IMR-90 (cell line): ENCODE measurements at regions not wholly inside any gene's neighbourhood (a gene's known extent, or its start where the extent isn't known, plus 50 kb on each side); places are given as distances from the start of the nearest gene placed in this dataset.

Experiments
- ATAC-seq: fragments of 200-7000 bp; cut with Tn5 transposase; 2 replicates; pipeline ENCODE4 v1.9.1; 2020; ENCODE audit warnings: low read depth, mild to moderate bottlenecking, moderate library complexity
- BruUV-seq: library from RNA; stranded (reverse); fragments of 400-500 nt; replicated peaks from 2 replicates; lab custom pipeline; 2021; lab: Mats Ljungman, UMichigan
- CTCF ChIA-PET: fragments of 300-600 bp; formaldehyde crosslinking; extraction: SDS; loops from one replicate; lab custom pipeline; 2021; ENCODE audit warnings: antibody characterized with exemption; lab: Yijun Ruan, JAX
- POLR2A ChIA-PET: fragments of 300-600 bp; sonication (Branson Sonifier 250); formaldehyde crosslinking; loops from one replicate; lab custom pipeline; 2022; ENCODE audit warnings: antibody characterized with exemption; ENCODE audit not compliant: unreplicated experiment; lab: Charles Lee
- DNase-seq: peaks from one replicate; pipeline ENCODE4 v3.0.0; 2013
- H2AFZ ChIP-seq: replicated peaks from 2 replicates; pipeline ENCODE3; 2013; ENCODE audit warnings: low read length, mild to moderate bottlenecking; ENCODE audit not compliant: poor library complexity
- H2AK5ac ChIP-seq: 2 replicates; pipeline ENCODE4 v1.6.1; 2013; ENCODE audit warnings: low read depth, low read length, inconsistent platforms
- H2AK9ac ChIP-seq: replicated peaks from 2 replicates; pipeline ENCODE3; 2013; ENCODE audit warnings: mild to moderate bottlenecking, low read depth, low read length, moderate library complexity; ENCODE audit not compliant: poor library complexity
- H2BK120ac ChIP-seq: 2 replicates; pipeline ENCODE4 v1.6.1; 2013; ENCODE audit warnings: low read depth, low read length, inconsistent platforms
- H2BK15ac ChIP-seq: 3 replicates; pipeline ENCODE4 v1.6.1; 2013; ENCODE audit warnings: low read depth, low read length, inconsistent platforms
- H2BK20ac ChIP-seq: 2 replicates; pipeline ENCODE4 v1.6.1; 2013; ENCODE audit warnings: low read depth, mild to moderate bottlenecking, inconsistent platforms, low read length, moderate library complexity
- H2BK5ac ChIP-seq: 2 replicates; pipeline ENCODE4 v1.6.1; 2013; ENCODE audit warnings: mild to moderate bottlenecking, low read depth, low read length, inconsistent platforms; ENCODE audit not compliant: poor library complexity, severe bottlenecking
- H3K14ac ChIP-seq: replicated peaks from 2 replicates; pipeline ENCODE4 v1.6.1; 2013; ENCODE audit warnings: low read depth, low read length, inconsistent platforms
- H3K18ac ChIP-seq: 2 replicates; pipeline ENCODE4 v1.6.1; 2013; ENCODE audit warnings: low read depth, low read length, control low read depth
- H3K23ac ChIP-seq: 2 replicates; pipeline ENCODE4 v1.6.1; 2013; ENCODE audit warnings: low read depth, low read length, inconsistent platforms
- H3K27ac ChIP-seq: 2 replicates; pipeline ENCODE4 v1.5.1; 2013; ENCODE audit warnings: mild to moderate bottlenecking, control low read depth, low read length; ENCODE audit not compliant: insufficient read depth
- H3K27me3 ChIP-seq: 2 replicates; pipeline ENCODE4 v1.6.1; 2013; ENCODE audit warnings: low read length; ENCODE audit not compliant: control insufficient read depth, insufficient read depth
- H3K36me3 ChIP-seq: 2 replicates; pipeline ENCODE4 v1.6.1; 2013; ENCODE audit warnings: low read length, mixed read lengths; ENCODE audit not compliant: control insufficient read depth, insufficient read depth
- H3K4ac ChIP-seq: 2 replicates; pipeline ENCODE4 v1.6.1; 2013; ENCODE audit warnings: low read depth, low read length, inconsistent platforms
- H3K4me1 ChIP-seq: 2 replicates; pipeline ENCODE4 v1.6.1; 2013; ENCODE audit warnings: low read length, mixed read lengths; ENCODE audit not compliant: control insufficient read depth, insufficient read depth
- H3K4me2 ChIP-seq: 2 replicates; pipeline ENCODE4 v1.6.1; 2013; ENCODE audit warnings: low read depth, mild to moderate bottlenecking, control low read depth, low read length, moderate library complexity
- H3K4me3 ChIP-seq: 2 replicates; pipeline ENCODE4 v1.5.1; 2013; ENCODE audit warnings: low read depth, mild to moderate bottlenecking, control low read depth, low read length, moderate library complexity; ENCODE audit not compliant: insufficient read depth
- H3K56ac ChIP-seq: 2 replicates; pipeline ENCODE4 v1.6.1; 2013; ENCODE audit warnings: low read length, inconsistent platforms; ENCODE audit not compliant: insufficient read depth; ENCODE audit errors: extremely low read depth
- H3K79me1 ChIP-seq, 2 experiments: 2 replicates each; pipeline ENCODE4 v1.6.1; 2013; ENCODE audit warnings: low read length in 2 of 2, inconsistent platforms in 1 of 2, low read depth in 1 of 2
- H3K9ac ChIP-seq: 2 replicates; pipeline ENCODE4 v1.6.1; 2013; ENCODE audit warnings: low read depth, low read length, control low read depth
- H3K9me1 ChIP-seq: 2 replicates; pipeline ENCODE4 v1.6.1; 2013; ENCODE audit warnings: low read length, inconsistent platforms; ENCODE audit not compliant: insufficient read depth
- H3K9me3 ChIP-seq: 2 replicates; pipeline ENCODE4 v1.6.1; 2013; ENCODE audit warnings: low read length; ENCODE audit not compliant: control insufficient read depth, insufficient read depth
- H4K20me1 ChIP-seq: 2 replicates; pipeline ENCODE4 v1.6.1; 2013; ENCODE audit warnings: low read length, inconsistent platforms; ENCODE audit not compliant: insufficient read depth
- H4K5ac ChIP-seq: 2 replicates; pipeline ENCODE4 v1.6.1; 2013; ENCODE audit warnings: mild to moderate bottlenecking, low read depth, low read length, control low read depth
- H4K8ac ChIP-seq, 2 experiments: 2 replicates each; pipeline ENCODE4 v1.6.1; 2013; ENCODE audit warnings: low read depth in 2 of 2, low read length in 2 of 2, control low read depth in 1 of 2, inconsistent platforms in 1 of 2
- H4K91ac ChIP-seq: 2 replicates; pipeline ENCODE4 v1.6.1; 2013; ENCODE audit warnings: low read depth, low read length, inconsistent platforms; ENCODE audit not compliant: insufficient read depth
- BHLHE40 ChIP-seq: fragments of 150-350 bp; IDR thresholded peaks from 2 replicates; pipeline ENCODE4 v1.6.1; 2016; ENCODE audit warnings: mild to moderate bottlenecking, low read depth, low read length
- CEBPB ChIP-seq: IDR thresholded peaks from 2 replicates; pipeline ENCODE4 v1.6.1; 2012; ENCODE audit warnings: low read depth, low read length, improper control_type of control experiment
- CHD1 ChIP-seq: IDR thresholded peaks from 2 replicates; pipeline ENCODE4 v1.6.1; 2012; ENCODE audit warnings: low read depth, low read length, improper control_type of control experiment
- FOS ChIP-seq: fragments of 150-350 bp; IDR thresholded peaks from 2 replicates; pipeline ENCODE4 v1.6.1; 2016; ENCODE audit warnings: low read depth, low read length
- MAFK ChIP-seq: IDR thresholded peaks from 2 replicates; pipeline ENCODE4 v1.6.1; 2012; ENCODE audit warnings: low read depth, low read length, improper control_type of control experiment
- MAZ ChIP-seq: IDR thresholded peaks from 2 replicates; pipeline ENCODE4 v1.6.1; 2012; ENCODE audit warnings: low read depth, mild to moderate bottlenecking, low read length, improper control_type of control experiment, moderate library complexity, borderline replicate concordance
- MXI1 ChIP-seq: IDR thresholded peaks from 2 replicates; pipeline ENCODE4 v1.6.1; 2012; ENCODE audit warnings: low read depth, mild to moderate bottlenecking, low read length, moderate library complexity, borderline replicate concordance
- NFE2L2 ChIP-seq: fragments of 150-350 bp; IDR thresholded peaks from 2 replicates; pipeline ENCODE4 v1.6.1; 2016; ENCODE audit warnings: low read depth, mild to moderate bottlenecking, low read length
- POLR2A ChIP-seq: IDR thresholded peaks from 2 replicates; pipeline ENCODE4 v1.6.1; 2012; ENCODE audit warnings: mild to moderate bottlenecking, low read depth, low read length
- RAD21 ChIP-seq: IDR thresholded peaks from 2 replicates; pipeline ENCODE4 v1.6.1; 2012; ENCODE audit warnings: low read length, improper control_type of control experiment
- RFX5 ChIP-seq: IDR thresholded peaks from 2 replicates; pipeline ENCODE4 v1.8.0; 2012; ENCODE audit warnings: low read depth, mild to moderate bottlenecking, low read length, moderate library complexity
- SMC3 ChIP-seq: fragments of 150-350 bp; IDR thresholded peaks from 2 replicates; pipeline ENCODE4 v1.6.1; 2016; ENCODE audit warnings: low read depth, mild to moderate bottlenecking, antibody characterized with exemption, low read length, moderate library complexity
- USF2 ChIP-seq: fragments of 150-350 bp; IDR thresholded peaks from 2 replicates; pipeline ENCODE4 v1.6.1; 2017; ENCODE audit warnings: mild to moderate bottlenecking, antibody characterized with exemption, low read length, low read depth
- WGBS, 2 experiments: methylation state at CpG; one replicate each; pipeline versions ENCODE4 v1.1.5 to v1.1.7; 2013; ENCODE audit warnings: missing lambda C conversion rate in 2 of 2; ENCODE audit not compliant: insufficient read length in 1 of 2; ENCODE audit errors: extremely low coverage in 2 of 2; 5-methylcytosine and 5-hydroxymethylcytosine counted together
- dilution Hi-C: fragments of 300-500 bp; cut with HindIII; formaldehyde crosslinking; loops from one replicate; pipeline ENCODE4 v1.14.3; 2018; ENCODE audit warnings: low sequenced_read_pairs; ENCODE audit not compliant: unreplicated experiment
- in situ Hi-C: fragments of 300-500 bp; cut with MboI; formaldehyde crosslinking; loops from 3 replicates; pipeline ENCODE4 v1.14.3; 2019; ENCODE audit warnings: low sequenced_read_pairs, inconsistent platforms, mixed read lengths
- intact Hi-C: fragments of 100-400 bp; cut with micrococcal nuclease; formaldehyde crosslinking; loops from 2 replicates; pipeline ENCODE4 v1.10.0; 2022
- TF ChIP-seq, protein P1 (sequence below): conservative IDR thresholded peaks from 2 replicates; pipeline ENCODE4 v1.5.1; 2012; ENCODE audit warnings: mild to moderate bottlenecking, low read depth, low read length, improper control_type of control experiment
- TF ChIP-seq, protein P2 (sequence below): fragments of 150-350 bp; IDR thresholded peaks from 2 replicates; pipeline ENCODE4 v1.6.1; 2016; ENCODE audit warnings: low read depth, mild to moderate bottlenecking, low read length, moderate library complexity, borderline replicate concordance

DNA sequence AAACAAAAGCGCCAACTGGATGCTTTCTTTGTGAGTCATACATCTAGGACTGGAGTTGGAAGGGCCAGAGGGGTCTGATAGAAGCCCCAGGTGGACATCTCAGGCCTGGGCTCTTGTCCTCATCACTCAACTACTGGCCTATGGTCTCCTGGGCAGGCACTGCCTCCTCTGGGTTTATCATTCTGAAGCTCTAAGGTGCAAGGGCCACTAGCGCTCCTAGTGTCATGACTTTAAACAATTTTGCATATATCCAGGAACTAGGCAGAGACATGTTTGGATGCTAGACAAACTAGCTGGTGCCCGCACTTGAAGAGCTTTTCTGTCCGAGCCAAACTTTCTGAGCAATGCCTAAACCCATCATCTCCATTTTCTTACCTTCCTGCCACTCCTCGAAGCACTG, 72.3 kb downstream of the CD164 start:
- intact Hi-C loops = no loop called here
- 0 out of 2 replicates have a peak, but pooled peaks cover 4% of the 10 kb centered on the region for H3K9me1 ChIP-seq
- dilution Hi-C loops = no loop called here
- no peak overlapping the region for H3K4ac ChIP-seq
- H4K5ac ChIP-seq = no peak overlapping the region
- no peaks in the 10 kb centered on the region for H4K20me1 ChIP-seq
- H3K14ac ChIP-seq = no peak overlapping the region
- in situ Hi-C loops = no loop called here
- H3K4me1 ChIP-seq = peaks cover 1% of the 10 kb centered on the region; the same call in 1 of the 2 replicates
- no peak overlapping the region for H2AFZ ChIP-seq
- H3K36me3 ChIP-seq = no peaks in the 10 kb centered on the region
- ChIA-PET POLR2A (no interaction called here), CTCF (no interaction called here)
- H3K4me2 ChIP-seq = no peak overlapping the region
- H4K8ac ChIP-seq = no peak overlapping the region
- no peak overlapping the region for H2AK5ac ChIP-seq
- DNase-seq (no peak), ATAC-seq (no peak)
- H3K4me3 ChIP-seq = no peak overlapping the region
- H3K9me3 ChIP-seq = no peaks in the 10 kb centered on the region
- no peak overlapping the region for H2AK9ac ChIP-seq
- no peak overlapping the region for H2BK120ac ChIP-seq
- H2BK15ac ChIP-seq = no peak overlapping the region
- no peak overlapping the region for H4K91ac ChIP-seq
- H3K18ac ChIP-seq = no peak overlapping the region
- H3K27me3 ChIP-seq = peaks cover 2% of the 10 kb centered on the region
- TF ChIP-seq BHLHE40 (no peak), RAD21 (no peak), MAFK (no peak), CEBPB (no peak), CHD1 (no peak), NFE2L2 (no peak), RFX5 (no peak), MAZ (no peak), POLR2A (no peak), MXI1 (no peak), USF2 (no peak), SMC3 (no peak), FOS (no peak)
- TF ChIP-seq, protein P1, sequence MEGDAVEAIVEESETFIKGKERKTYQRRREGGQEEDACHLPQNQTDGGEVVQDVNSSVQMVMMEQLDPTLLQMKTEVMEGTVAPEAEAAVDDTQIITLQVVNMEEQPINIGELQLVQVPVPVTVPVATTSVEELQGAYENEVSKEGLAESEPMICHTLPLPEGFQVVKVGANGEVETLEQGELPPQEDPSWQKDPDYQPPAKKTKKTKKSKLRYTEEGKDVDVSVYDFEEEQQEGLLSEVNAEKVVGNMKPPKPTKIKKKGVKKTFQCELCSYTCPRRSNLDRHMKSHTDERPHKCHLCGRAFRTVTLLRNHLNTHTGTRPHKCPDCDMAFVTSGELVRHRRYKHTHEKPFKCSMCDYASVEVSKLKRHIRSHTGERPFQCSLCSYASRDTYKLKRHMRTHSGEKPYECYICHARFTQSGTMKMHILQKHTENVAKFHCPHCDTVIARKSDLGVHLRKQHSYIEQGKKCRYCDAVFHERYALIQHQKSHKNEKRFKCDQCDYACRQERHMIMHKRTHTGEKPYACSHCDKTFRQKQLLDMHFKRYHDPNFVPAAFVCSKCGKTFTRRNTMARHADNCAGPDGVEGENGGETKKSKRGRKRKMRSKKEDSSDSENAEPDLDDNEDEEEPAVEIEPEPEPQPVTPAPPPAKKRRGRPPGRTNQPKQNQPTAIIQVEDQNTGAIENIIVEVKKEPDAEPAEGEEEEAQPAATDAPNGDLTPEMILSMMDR = no peak
- TF ChIP-seq, protein P2, sequence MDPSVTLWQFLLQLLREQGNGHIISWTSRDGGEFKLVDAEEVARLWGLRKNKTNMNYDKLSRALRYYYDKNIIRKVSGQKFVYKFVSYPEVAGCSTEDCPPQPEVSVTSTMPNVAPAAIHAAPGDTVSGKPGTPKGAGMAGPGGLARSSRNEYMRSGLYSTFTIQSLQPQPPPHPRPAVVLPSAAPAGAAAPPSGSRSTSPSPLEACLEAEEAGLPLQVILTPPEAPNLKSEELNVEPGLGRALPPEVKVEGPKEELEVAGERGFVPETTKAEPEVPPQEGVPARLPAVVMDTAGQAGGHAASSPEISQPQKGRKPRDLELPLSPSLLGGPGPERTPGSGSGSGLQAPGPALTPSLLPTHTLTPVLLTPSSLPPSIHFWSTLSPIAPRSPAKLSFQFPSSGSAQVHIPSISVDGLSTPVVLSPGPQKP = no peak
- H3K56ac ChIP-seq = no peak overlapping the region
- no peak overlapping the region for H2BK5ac ChIP-seq
- H3K9ac ChIP-seq = no peak overlapping the region
- no peak overlapping the region for H3K23ac ChIP-seq
- WGBS, 2 experiments = 78% methylated on average over 5 of the region's 5 CpGs; no CpG with 5 or more reads in 1 of the 2 experiments
- no TSS peak for BruUV-seq
- no peak overlapping the region for H2BK20ac ChIP-seq
- H3K79me1 ChIP-seq = no peaks in the 10 kb centered on the region
- H3K27ac ChIP-seq = no peak overlapping the region
